ENCODE measurements at regions not wholly inside any gene's neighbourhood (a gene's known extent, or its start where the extent isn't known, plus 50 kb on each side); places are given as distances from the start of the nearest gene placed in this dataset.

- TF ChIP-seq CTCF (IDR thresholded peaks at IDR 0.05) (no peak), POLR2A (IDR thresholded peaks at IDR 0.05) (no peak)
Measured at GRCh38 chr15:29560896-29561295, 261.4 kb downstream of the TJP1 start.
